ENCODE measurements at regions not wholly inside any gene's neighbourhood (a gene's known extent, or its start where the extent isn't known, plus 50 kb on each side); places are given as distances from the start of the nearest gene placed in this dataset.
A peak's percentile ranks its signal among the peaks of the same experiment; 100 is the strongest.

DNA sequence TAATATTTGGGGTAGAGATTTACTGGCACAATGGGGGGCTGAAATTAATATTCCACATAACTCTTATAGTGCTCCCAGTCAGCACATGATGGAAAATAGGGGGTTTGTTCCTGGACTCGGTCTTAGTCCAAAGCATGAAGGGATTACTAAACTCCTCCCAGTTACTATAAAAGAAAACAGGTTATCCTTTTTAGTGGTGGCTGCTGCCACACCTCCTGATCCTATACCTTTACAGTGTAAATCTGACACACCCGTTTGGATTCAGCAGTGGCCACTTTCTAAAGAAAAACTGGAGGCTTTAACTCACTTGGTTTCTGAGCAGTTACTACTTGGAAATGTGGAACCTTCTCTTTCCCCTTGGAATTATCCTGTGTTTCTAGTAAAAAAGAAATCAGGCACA is 572.9 kb upstream of the PTGER4 start:
- Histone ChIP-seq H3K4me1 (ENCODE audit: insufficient read depth, low read length) (peaks cover 35% of the 10 kb centered on the region), H3K4me2 (ENCODE audit: low read length) (no peak overlapping the region), H3K9me2 (replicated peaks; ENCODE audit: low read length) (no peaks in the 10 kb centered on the region), H2AFZ (ENCODE audit: low read length) (no peak overlapping the region), H3K36me3 (ENCODE audit: low read depth, low read length) (no peaks in the 10 kb centered on the region; the same call in 1 of the 2 replicates), H3K27me3 (ENCODE audit: low read length) (no peaks in the 10 kb centered on the region), H3K27ac (ENCODE audit: low read length) (no peak overlapping the region), H3K79me2 (ENCODE audit: low read length) (no peaks in the 10 kb centered on the region), H4K20me1 (ENCODE audit: low read length) (no peaks in the 10 kb centered on the region), H3K4me3 (ENCODE audit: low read length) (no peak overlapping the region), H3K9ac (ENCODE audit: low read length) (no peak overlapping the region), H3K9me3 (ENCODE audit: low read length) (peaks cover 6% of the 10 kb centered on the region; the same call in 1 of the 2 replicates), H3F3A (ENCODE audit: low read length, unreplicated experiment) (no peaks in the 10 kb centered on the region)
- CTCF ChIA-PET: no interaction called here
- POLR2A ChIA-PET (ENCODE audit: unreplicated experiment): no interaction called here
- no peak for ATAC-seq
- intact Hi-C loops (cut with micrococcal nuclease): loop anchor here (10.0 kb wide), 1 partner anchor 578 kb away; no protein-coding TSS in a partner anchor
- no peak for TF ChIP-seq EZH2 (IDR thresholded peaks at IDR 0.05; ENCODE audit: low read length, unreplicated experiment)
- TF ChIP-seq, protein P1, sequence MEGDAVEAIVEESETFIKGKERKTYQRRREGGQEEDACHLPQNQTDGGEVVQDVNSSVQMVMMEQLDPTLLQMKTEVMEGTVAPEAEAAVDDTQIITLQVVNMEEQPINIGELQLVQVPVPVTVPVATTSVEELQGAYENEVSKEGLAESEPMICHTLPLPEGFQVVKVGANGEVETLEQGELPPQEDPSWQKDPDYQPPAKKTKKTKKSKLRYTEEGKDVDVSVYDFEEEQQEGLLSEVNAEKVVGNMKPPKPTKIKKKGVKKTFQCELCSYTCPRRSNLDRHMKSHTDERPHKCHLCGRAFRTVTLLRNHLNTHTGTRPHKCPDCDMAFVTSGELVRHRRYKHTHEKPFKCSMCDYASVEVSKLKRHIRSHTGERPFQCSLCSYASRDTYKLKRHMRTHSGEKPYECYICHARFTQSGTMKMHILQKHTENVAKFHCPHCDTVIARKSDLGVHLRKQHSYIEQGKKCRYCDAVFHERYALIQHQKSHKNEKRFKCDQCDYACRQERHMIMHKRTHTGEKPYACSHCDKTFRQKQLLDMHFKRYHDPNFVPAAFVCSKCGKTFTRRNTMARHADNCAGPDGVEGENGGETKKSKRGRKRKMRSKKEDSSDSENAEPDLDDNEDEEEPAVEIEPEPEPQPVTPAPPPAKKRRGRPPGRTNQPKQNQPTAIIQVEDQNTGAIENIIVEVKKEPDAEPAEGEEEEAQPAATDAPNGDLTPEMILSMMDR (conservative IDR thresholded peaks at IDR 0.05; ENCODE audit: low read depth, low read length): no peak
- TF ChIP-seq EZH2phosphoT487 (IDR thresholded peaks at IDR 0.05; ENCODE audit: borderline replicate concordance, low read length): no peak
- DNase-seq: peak; percentile 27
- no TSS peak for BruUV-seq (replicated peaks)

DNA sequence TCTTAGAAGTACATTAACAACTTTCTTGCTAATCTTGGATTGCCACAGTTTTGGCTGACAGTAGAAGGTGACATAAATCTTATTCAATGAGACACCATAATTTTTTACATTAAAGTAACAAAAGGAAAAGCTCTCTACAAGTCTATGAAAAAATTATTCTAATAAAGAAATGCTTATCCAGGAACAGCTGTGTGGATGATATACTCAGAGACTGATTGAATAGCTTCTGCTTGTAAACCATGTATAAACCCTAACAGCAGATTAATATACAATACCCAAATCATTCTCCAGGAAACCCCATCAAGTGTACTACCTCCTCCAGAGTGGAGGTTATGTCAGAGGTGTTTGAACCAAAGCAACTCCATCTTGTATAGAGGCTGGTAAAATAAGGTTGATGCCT is 581.4 kb upstream of the PTGER4 start:
- CTCF ChIA-PET: no interaction called here
- Histone ChIP-seq H3K4me1 (ENCODE audit: insufficient read depth, low read length) (no peaks in the 10 kb centered on the region), H3K27me3 (ENCODE audit: low read length) (no peaks in the 10 kb centered on the region), H2AFZ (ENCODE audit: low read length) (no peak overlapping the region), H3K36me3 (ENCODE audit: low read depth, low read length) (no peaks in the 10 kb centered on the region), H3K4me2 (ENCODE audit: low read length) (no peak overlapping the region), H3K27ac (ENCODE audit: low read length) (no peak overlapping the region), H3K9me3 (ENCODE audit: low read length) (0 out of 2 replicates have a peak, but pooled peaks cover 3% of the 10 kb centered on the region), H4K20me1 (ENCODE audit: low read length) (no peaks in the 10 kb centered on the region), H3K79me2 (ENCODE audit: low read length) (no peaks in the 10 kb centered on the region), H3K4me3 (ENCODE audit: low read length) (no peak overlapping the region), H3K9ac (ENCODE audit: low read length) (no peak overlapping the region), H3F3A (ENCODE audit: low read length, unreplicated experiment) (no peaks in the 10 kb centered on the region), H3K9me2 (replicated peaks; ENCODE audit: low read length) (no peaks in the 10 kb centered on the region)
- TF ChIP-seq, protein P1 (conservative IDR thresholded peaks at IDR 0.05; ENCODE audit: low read depth, low read length): no peak
- no peak for TF ChIP-seq EZH2 (IDR thresholded peaks at IDR 0.05; ENCODE audit: low read length, unreplicated experiment)
- no peak for TF ChIP-seq EZH2phosphoT487 (IDR thresholded peaks at IDR 0.05; ENCODE audit: borderline replicate concordance, low read length)
- DNase-seq: no peak
- intact Hi-C loops (cut with micrococcal nuclease): no loop called here
- no TSS peak for BruUV-seq (replicated peaks)
- POLR2A ChIA-PET (ENCODE audit: unreplicated experiment): no interaction called here
- ATAC-seq: no peak

GRCh38 chr5:40093550-40093949 is 586.2 kb upstream of the PTGER4 start:
- no peak overlapping the region for H3K4me3 ChIP-seq (ENCODE audit: low read length)
- peaks cover 11% of the 10 kb centered on the region; the same call in 1 of the 2 replicates for H3K36me3 ChIP-seq (ENCODE audit: low read depth, low read length)
- ChIA-PET CTCF (no interaction called here), POLR2A (ENCODE audit: unreplicated experiment) (no interaction called here)
- H3F3A ChIP-seq (ENCODE audit: low read length, unreplicated experiment): no peaks in the 10 kb centered on the region
- H3K27me3 ChIP-seq (ENCODE audit: low read length): no peaks in the 10 kb centered on the region
- BruUV-seq (replicated peaks): no TSS peak
- no peaks in the 10 kb centered on the region for H3K79me2 ChIP-seq (ENCODE audit: low read length)
- TF ChIP-seq EZH2phosphoT487 (IDR thresholded peaks at IDR 0.05; ENCODE audit: borderline replicate concordance, low read length) (no peak), EZH2 (IDR thresholded peaks at IDR 0.05; ENCODE audit: low read length, unreplicated experiment) (no peak)
- TF ChIP-seq, protein P1 (conservative IDR thresholded peaks at IDR 0.05; ENCODE audit: low read depth, low read length): no peak
- H3K9ac ChIP-seq (ENCODE audit: low read length): no peak overlapping the region
- H4K20me1 ChIP-seq (ENCODE audit: low read length): no peaks in the 10 kb centered on the region
- intact Hi-C loops (cut with micrococcal nuclease): no loop called here
- DNase-seq (no peak), ATAC-seq (no peak)
- H3K9me2 ChIP-seq (replicated peaks; ENCODE audit: low read length): no peaks in the 10 kb centered on the region
- no peak overlapping the region for H3K27ac ChIP-seq (ENCODE audit: low read length)
- H3K4me2 ChIP-seq (ENCODE audit: low read length): no peak overlapping the region
- H2AFZ ChIP-seq (ENCODE audit: low read length): no peak overlapping the region
- H3K4me1 ChIP-seq (ENCODE audit: insufficient read depth, low read length): no peaks in the 10 kb centered on the region
- H3K9me3 ChIP-seq (ENCODE audit: low read length): peaks cover 17% of the 10 kb centered on the region
